Inflammatory macrophage (primary cell): ENCODE measurements at regions not wholly inside any gene's neighbourhood (a gene's known extent, or its start where the extent isn't known, plus 50 kb on each side); places are given as distances from the start of the nearest gene placed in this dataset.
"Not testable (repeated sequence)": the region's sequence is repeated elsewhere in the genome, so short reads cannot be mapped to it uniquely, and the experiment has no call there.

Experiments used
- DNase-seq, 2 donors: peaks; one replicate each; pipeline ENCODE4 v3.0.0-alpha.2; 2020 to 2022

- DNase-seq, result no peak
Measured at GRCh38 chr19:5290336-5291262, 50.0 kb downstream of the PTPRS start.

- no peak for DNase-seq
Measured at GRCh38 chr19:5289060-5289990, 51.3 kb downstream of the PTPRS start.

GRCh38 chr19:5288347-5288739 lies 52.3 kb downstream of the PTPRS start:
- no peak for DNase-seq

- no peak for DNase-seq
Measured at GRCh38 chr19:5287066-5287465, 53.5 kb downstream of the PTPRS start.

DNA sequence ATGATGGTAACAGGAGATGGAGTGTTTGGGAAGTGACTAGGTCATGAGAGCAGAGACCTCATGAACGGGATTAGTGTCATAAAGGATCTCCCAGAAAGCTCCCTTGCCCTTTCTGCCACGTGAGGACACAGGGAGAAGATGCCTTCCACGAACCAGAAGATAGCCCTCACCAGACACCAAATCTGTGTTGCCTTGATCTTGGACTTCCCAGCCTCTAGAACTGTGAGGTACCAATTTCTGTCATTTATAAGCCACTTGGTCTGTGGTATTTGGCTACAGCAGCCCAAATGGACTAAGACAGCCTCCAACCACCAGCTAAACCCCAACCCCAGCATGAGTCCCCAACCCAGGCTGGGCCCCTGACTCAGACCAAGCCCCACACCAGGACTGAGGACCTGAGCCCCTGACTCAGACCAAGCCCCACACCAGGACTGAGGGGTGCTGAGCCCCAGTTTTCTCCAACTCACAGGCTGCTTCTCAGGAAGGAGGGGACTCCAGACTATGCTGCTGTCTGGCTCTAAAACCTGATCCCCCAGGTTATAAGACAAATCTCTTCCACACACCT lies 54.1 kb downstream of the PTPRS start:
- no peak for DNase-seq

- no peak for DNase-seq
Measured at GRCh38 chr19:5285955-5286354, 54.7 kb downstream of the PTPRS start.

DNA sequence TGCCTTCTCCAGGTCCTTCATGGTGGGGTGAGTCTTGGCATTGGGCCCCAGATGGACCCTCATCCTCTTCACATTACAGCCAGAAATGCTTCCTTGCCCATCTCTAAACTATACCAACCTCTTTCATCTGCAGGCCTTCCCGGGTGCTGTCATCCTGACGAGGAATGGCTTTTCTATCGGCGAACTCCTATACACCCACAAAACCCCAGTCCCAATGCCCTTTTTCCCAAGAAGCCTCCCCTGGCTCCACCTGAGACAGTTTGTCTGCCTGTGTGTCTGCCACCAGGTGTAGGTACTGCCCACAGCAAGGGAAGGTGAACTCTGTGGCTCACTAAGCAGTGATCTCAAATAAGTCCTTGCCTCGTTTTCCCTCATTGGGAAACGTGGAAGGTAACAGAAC lies 55.3 kb downstream of the PTPRS start:
- DNase-seq, result no peak

DNA sequence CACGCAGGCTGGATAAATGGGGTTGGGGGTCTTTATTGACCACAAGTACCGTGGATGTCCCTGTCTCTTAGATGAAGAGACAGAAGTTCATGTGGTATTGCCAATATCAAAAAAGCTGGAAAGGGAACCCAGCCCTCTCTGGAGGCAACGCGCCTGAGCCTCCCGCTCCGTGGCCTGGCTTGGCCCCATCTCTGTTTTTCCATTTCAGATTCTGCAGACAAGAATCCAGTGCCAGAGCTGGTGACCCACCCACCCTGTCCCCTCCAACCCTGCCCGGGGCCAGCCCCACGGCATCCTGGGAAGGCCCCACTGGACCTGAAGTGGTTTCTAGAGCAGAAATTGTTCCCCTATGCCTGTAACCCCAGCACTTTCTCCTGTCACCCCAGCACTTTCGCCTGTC lies 57.7 kb downstream of the PTPRS start:
- DNase-seq, result no peak

GRCh38 chr19:5281588-5281987 lies 59.0 kb downstream of the PTPRS start:
- no peak for DNase-seq

- DNase-seq, result not testable (repeated sequence)
Measured at GRCh38 chr19:5275668-5276067, 64.9 kb downstream of the PTPRS start.

- DNase-seq, result no peak
Measured at GRCh38 chr19:5273782-5274181, 66.8 kb downstream of the PTPRS start.

GRCh38 chr19:5271145-5271544 lies 69.5 kb downstream of the PTPRS start:
- no peak for DNase-seq

- DNase-seq, result no peak
Measured at GRCh38 chr19:5269926-5270325, 70.7 kb downstream of the PTPRS start.

GRCh38 chr19:5269279-5269678 lies 71.3 kb downstream of the PTPRS start:
- no peak for DNase-seq

GRCh38 chr19:5268801-5269200 lies 71.8 kb downstream of the PTPRS start:
- no peak for DNase-seq

GRCh38 chr19:5265260-5265659 lies 75.4 kb downstream of the PTPRS start:
- no peak for DNase-seq

DNA sequence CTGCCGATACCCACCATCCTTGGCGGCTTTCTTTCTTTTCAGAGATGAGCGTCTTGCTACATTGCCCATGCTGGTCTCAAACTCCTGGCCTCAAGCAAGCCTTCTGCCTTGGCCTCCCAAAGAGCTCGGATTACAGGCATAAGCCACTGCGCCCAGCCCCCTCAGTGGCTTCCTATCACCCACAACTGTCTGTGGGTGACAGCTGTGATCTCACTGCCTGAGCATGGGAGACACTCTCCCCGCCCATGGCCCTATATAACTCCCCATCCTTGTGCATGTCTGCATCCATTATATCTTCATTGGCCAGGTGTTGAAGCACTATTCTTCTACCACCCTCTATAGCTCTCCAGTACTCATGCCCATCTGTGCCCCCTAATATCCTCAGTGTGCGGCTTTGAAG lies 76.2 kb downstream of the PTPRS start:
- DNase-seq, result no peak

DNA sequence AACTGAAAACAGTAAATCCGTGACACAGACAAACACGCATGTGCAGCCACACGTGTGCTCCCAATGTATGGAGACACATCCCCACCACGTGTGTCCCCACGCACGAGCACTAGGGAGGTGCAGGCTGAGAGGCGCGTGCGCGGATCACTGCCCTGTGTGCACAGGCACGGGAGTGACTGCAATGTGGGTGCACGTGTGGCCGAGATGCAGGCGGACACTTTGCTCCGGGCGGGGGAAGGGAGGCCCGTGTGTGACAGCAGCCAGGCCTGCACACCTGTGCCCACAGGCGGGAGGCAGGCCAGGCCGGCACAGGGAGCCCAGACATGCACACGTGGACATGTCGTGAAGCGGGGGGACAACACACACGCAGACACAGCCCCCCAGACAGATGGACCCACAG lies 77.0 kb downstream of the PTPRS start:
- DNase-seq, result no peak

DNA sequence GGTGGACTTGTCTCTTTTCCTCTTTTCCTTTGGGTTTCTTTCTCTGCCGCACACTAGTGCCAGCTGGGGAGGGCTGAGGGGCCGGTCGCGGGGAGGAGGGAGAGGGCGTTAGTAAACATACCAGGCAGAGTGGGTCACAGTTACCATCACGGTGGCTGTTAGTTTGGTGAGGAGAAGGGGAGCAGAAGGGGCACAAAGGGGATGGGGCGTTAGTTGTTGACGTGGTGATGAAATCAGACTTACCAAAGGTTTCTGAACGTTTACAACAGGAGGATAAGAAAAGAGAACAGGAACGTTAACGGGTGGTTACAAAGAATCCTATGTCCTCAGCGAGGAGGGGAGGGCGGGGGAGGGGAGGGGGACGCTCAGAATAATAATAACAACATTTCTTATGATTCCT lies 77.9 kb downstream of the PTPRS start:
- DNase-seq, result no peak

GRCh38 chr19:5261156-5261890 lies 79.3 kb downstream of the PTPRS start:
- DNase-seq, result no peak

DNA sequence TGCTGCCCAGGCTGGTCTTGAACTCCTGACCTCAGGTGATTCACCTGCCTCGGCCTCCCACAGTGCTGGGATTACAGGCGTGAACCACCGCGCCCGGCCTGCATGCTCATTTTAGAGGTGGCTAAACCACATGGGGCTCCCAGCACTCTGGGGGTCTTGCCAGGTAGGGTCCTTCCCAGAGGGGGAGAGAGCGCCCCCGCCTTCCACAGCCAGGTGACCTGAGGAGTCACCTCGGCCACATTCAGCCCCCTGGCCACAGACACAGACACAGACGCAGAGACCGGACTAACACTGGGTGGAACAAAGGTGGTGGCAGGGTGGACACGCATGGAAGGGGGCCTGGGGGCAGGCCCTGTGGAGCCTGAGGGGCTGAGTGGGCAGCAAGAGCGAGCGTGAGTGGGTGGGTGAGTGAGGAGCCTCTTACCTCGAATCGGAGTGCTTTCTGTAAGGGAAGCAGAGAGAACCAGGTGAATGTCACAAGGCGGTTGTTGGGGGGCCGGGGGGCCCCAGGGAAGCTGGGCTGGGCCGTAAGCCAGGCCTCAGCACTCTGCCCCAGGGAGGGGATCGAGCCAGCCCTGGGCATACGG lies 80.1 kb downstream of the PTPRS start:
- DNase-seq, result no peak

DNA sequence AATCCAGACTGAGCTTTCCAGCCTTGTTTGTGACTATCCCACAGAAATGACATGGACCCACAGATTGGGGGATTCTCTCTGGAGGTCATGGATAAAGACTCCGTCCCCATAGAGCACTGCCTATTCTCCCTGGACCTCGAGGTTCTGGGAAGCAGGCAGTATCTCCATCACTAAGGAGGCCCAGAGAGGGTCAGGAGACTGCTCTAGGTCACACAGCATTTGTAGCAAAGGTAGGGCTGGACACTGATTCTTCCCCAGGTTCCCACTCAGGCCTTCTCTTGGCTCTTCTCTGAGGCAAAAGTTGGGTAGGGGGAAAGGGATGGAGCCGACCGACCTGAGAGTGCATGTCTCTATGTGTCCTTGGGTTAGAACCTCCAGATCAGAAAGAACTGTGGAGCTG lies 80.9 kb downstream of the PTPRS start:
- DNase-seq, result no peak
